MM.1S (cell line): ENCODE measurements at regions not wholly inside any gene's neighbourhood (a gene's known extent, or its start where the extent isn't known, plus 50 kb on each side); places are given as distances from the start of the nearest gene placed in this dataset.

Source experiments
- CTCF ChIP-seq: fragments of 300-600 bp; sonication (generic); IDR thresholded peaks from 2 replicates; pipeline ENCODE4 v1.5.1; 2016; ENCODE audit warnings: antibody characterized with exemption, low read length, mixed read lengths
- EZH2 ChIP-seq: fragments of 300-600 bp; sonication (generic); optimal IDR thresholded peaks from 2 replicates; pipeline ENCODE3; 2017; ENCODE audit warnings: low read depth, mild to moderate bottlenecking, antibody characterized with exemption, low read length, mixed read lengths
- EZH2phosphoT487 ChIP-seq: fragments of 300-600 bp; sonication (generic); IDR thresholded peaks from 2 replicates; pipeline ENCODE4 v1.6.1; 2018; ENCODE audit warnings: antibody characterized with exemption, low read length

GRCh38 chr9:108300306-108301287 is 555.2 kb downstream of the ACTL7B start:
- no peak for TF ChIP-seq CTCF
- TF ChIP-seq EZH2, result no peak
- no peak for TF ChIP-seq EZH2phosphoT487
